ENCODE measurements at regions not wholly inside any gene's neighbourhood (a gene's known extent, or its start where the extent isn't known, plus 50 kb on each side); places are given as distances from the start of the nearest gene placed in this dataset.

DNA sequence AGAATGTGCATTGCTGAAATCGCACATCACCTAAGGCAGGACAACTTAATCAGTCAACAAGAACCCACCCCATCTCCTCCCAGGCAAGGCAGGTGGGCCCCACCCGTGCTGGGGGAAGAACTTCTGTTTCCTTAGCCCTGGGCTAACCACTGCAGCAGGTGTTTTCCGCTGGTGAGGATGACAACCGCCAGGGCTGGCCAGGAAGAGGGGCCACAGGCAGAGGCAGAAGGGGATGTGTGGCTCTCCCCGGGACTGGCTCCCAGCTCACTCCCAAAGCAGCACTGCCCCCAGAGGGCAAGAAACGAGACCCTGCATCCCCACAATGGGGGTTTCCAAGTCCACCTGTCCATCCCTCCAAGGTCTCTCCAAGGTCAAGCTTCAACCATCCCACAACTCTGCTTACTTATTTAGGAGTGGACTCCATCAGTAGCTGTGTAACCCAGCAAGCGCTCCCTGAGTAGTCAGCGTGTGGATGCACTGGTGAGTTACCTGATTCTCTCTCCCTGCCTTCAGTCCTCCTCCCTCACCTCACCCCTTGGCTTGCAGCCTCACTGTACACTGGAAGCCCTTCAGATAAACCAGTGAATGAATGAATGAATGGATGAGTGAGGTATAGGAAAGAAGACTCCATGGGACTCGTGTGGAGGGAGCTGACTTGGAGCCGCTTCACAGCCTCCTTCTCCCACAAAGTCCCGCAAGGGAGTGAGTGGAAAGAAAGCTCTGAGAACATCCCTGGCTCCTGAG, 168.2 kb upstream of the CST7 start:
- DNase-seq, result no peak

GRCh38 chr20:24781418-24781980, 167.6 kb upstream of the CST7 start:
- DNase-seq, result no peak

GRCh38 chr20:24782301-24782700, 166.8 kb upstream of the CST7 start:
- no peak for DNase-seq

- DNase-seq, result no peak
Measured at GRCh38 chr20:24782801-24783630, 166.1 kb upstream of the CST7 start.

DNA sequence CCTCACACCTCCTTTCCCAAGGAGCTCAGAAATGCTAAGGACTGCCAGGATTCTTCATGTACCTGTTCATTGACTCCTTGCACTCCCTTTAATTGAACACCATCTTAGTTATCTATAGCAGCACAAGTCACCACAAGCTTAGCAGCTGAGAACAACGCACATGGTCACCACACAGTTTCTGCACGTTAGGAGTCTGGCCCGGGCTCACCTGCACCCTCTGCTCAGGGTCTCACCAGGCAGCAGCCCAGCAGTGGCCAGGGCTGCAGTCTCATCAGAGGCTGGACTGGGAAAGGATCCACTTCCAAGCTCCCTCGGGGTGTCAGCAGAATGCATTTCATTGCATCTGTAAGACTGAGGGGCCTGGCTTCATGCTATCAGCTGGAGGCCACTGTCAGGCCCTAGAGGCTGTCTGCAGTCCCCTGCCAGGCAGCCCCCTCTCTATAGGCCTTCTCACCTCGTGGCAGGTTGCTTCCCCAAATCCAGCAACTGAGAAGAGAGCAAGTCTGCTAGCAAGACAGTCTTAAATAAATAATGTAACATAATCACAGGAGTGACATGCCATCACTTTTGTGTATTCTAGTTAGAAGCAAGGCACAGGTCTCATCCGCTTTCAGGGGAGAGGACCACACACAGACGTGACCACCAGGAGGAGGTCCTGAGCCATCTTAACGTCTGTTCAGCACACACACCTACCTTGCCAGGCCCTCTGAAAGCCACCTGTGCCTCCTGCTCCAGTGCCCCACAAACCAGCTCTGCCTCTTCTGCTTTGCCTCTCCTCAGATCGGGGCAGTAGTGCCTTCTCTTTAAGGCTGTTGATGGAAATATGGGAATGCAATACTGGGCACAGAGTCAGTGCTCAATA, 165.2 kb upstream of the CST7 start:
- DNase-seq, result no peak

DNA sequence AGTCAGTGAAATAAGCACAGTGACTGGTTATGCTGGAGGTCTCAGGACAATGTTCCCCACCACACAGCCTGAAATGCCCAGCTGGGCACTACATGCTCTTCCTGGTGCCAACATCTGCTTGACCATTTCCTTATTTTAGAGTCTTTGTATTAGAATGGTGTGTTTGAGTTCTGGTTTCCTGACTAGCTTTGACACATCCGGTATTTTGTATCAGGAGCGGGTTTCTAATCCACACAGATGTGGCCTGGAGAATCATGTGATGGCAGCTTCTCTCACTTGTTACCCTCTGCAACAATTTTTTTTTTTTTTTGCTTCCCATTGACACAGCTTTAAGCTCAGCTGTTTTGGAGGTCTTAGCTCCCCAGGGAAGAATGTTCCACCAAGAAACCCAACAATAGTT, 164.5 kb upstream of the CST7 start:
- DNase-seq, result no peak

GRCh38 chr20:24785141-24786110, 163.6 kb upstream of the CST7 start:
- DNase-seq, result no peak

DNA sequence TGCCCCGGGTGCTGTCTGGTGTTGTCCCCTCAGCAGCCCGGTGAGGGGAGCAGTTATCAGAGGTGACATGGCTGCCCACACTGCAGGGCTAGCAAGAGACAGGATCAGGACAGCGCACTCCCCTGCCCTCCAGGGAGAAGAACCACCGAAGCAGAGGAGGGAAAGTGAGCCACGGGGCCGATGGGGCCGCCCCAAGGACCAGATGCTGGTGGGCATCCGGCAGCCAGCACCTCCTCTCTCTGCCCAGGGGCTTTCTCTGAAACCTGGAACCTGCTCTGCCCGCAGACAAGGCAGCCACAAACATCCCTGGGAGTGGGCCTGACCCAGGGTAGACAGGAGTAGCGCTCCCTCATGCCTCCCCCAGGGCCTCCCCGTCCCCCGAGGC, 163.0 kb upstream of the CST7 start:
- no peak for DNase-seq

DNA sequence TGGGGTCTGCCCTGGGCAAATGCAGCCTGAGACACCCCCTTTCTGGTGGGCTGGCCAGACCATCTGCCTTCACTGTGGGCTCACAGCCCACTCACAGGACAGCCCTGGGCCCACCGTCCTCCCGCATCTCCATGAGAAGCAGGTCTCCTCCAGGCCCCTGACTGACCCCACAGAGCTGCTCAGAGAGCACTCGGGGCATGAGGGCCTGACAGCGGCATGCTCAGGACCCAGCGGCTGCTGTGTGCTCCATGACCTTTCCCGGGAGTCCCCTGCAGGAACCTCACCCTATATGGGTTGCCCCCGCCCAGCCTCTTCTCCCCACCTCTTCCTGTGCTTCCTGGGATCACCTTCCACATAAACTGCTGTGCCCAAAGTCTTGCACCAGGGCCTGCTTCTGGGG, 162.4 kb upstream of the CST7 start:
- no peak for DNase-seq

DNA sequence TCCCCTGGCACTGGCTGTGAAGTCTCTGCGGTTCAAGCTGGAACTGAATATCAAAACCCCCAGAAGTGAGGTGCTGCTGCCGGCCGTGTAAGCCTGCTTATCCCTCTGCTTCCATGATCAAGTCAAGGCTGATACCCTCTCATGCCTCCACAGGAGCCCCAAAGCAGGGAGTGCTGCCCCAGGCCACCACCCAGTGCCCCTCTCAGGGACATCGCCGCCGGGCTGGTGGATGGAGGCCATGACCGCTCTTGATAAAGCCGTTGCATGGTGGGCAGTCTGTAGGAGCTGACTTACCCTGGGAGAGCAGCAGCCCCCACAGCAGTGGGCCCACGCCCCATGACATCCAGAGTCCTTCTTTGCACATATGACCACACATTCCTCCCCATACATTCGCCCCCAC, 162.0 kb upstream of the CST7 start:
- no peak for DNase-seq

DNA sequence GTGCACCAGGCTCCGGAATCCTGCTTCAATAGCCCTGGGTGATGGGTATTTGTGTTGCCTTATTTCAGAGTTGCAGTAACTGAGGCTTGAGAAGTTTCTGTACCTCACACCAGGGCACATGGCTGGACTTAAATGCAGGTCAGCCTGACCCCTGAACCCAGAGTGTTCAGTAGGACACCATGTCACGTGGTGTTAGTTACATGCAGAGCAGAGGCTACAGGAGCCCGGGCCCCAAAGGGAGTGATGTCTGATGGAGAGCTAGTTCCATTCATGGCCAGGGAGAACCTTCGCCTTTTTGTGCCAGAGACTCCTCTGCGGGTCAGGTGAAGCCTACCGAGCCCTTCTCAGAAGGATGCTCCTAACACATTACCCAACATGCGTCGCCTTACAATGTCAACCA, 161.4 kb upstream of the CST7 start:
- DNase-seq, result no peak

DNA sequence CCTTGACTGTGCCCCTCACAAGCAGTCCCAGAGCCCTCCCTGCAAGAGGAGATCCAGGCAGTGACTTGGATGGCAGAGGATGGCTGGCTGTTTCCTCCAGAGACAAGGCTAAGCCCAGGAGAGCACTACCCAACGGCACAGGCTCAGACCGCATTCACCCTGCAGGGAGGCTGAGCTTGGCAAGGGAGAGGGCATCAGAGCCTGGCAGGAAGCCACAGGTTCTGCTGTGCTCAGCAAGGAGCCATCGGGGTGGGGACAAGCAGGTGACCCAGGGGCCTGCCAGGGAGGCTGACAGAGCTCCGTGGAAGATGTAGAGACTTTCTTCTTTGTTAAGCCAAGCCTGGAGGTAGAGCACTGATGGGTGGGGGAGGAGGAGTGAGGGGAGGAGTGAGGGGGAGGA, 159.2 kb upstream of the CST7 start:
- no peak for DNase-seq

GRCh38 chr20:24790746-24791283, 158.3 kb upstream of the CST7 start:
- DNase-seq, result no peak

DNA sequence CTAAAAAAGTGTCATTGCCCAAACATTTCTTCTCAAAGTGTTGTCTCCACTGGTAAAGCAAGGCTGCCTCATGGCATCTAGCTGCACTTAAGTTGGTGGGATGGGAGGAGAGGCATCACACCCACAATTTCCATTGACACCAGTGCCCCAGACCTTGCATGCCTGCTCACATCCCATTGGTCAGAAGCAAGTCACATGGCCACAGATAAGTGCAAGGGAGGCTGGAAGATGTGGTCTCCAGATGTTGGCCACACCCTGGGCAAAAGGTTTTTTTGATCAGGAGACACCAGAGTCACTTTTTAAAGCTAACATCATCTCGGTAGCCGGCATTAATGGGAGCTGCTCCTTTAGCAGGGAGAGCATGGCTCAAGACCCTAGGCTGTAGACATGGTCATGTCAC, 157.1 kb upstream of the CST7 start:
- DNase-seq, result no peak

DNA sequence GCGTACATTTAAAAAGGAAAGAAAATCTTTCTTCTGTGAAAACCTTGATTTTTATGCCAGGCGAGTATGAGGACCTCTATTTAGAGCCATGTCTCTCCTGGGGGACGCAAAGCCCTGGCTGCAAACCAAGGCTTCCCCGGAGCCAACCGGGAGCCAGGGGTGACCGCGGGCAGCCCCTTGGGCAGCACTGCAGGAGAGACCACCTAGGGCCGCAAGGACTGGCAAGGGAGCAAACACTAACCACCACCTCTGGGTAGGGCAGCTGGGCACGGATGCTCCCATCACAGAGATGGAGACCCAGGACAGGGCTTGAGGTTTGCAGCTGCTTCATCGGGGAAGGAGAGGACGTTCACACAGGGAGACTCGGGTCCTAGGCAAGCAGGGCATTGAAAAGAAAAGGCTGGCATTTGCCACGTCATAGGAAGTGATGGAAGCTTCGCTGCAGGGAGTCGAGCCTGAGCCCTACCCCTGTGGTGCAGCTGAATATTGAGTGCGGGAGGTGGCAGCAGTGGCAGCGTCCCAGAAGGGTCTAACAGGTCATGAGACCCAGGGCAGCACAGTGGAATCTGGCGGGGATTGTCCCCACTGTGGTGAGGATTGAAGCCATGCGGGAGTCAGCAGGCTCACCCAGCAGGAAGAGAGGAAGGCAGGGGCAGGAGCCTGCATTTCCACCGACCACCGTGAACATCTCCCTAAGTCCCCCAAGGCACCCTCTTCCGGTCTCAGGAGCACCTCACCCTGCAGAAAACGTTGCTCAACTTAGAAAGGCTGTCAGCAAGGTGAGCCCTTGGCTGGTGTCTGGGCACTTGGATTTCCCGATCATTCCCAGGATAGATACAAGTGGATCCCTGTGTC, 156.2 kb upstream of the CST7 start:
- no peak for DNase-seq

DNA sequence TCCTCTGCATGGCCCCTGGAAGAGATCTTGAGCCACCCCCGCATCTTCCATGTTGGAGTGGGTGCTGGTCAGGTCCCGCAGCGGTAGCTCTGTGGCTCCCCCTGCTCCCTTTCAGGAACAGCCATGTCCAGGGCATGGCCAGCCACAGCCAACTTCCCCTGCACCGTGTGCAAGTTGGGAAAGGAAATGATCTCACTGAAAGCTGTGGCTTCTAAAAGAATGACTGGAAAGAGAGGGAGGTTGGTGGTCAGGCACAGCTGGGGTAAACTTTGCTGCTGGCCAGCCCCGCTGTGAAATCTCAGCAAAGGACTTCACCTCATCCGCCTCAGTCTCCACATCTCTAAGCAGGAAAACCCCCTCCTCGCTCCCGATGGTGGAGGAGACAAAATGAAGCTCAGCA, 153.6 kb upstream of the CST7 start:
- no peak for DNase-seq

GRCh38 chr20:24796236-24796635, 152.8 kb upstream of the CST7 start:
- DNase-seq, result no peak

GRCh38 chr20:24797113-24797512, 152.0 kb upstream of the CST7 start:
- DNase-seq, result no peak

GRCh38 chr20:24797745-24798655, 151.1 kb upstream of the CST7 start:
- DNase-seq, result no peak

Measured in GDM1 (cell line).